ENCODE measurements at regions not wholly inside any gene's neighbourhood (a gene's known extent, or its start where the extent isn't known, plus 50 kb on each side); places are given as distances from the start of the nearest gene placed in this dataset.
A peak's percentile ranks its signal among the peaks of the same experiment; 100 is the strongest.

DNA sequence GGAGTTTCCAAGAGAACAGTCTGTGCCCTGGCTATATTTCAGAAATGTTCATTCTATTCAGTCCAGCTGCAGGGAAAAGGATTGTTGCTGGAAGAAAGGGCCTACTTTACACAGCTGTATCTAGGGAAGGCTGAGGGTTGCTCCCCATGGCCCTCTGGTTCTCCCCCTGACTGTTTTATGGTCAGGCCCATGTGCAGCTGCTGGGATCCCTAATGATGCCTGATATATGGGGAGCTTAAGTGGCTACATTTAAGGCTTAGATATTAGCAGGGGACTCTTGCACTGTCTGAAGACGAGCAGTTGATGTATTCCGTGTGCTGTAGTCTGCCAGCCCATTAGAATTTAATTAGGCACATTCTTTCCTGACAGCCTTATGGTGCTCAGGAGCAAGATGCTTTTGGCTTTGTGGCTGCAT, 72.0 kb downstream of the FAM43A start:
- FAIRE-seq (no peak), DNase-seq (ENCODE audit: insufficient read length, low spot score) (no peak)
- no peak for TF ChIP-seq POLR2A (IDR thresholded peaks at IDR 0.05; ENCODE audit: low read depth, low read length)

- DNase-seq (ENCODE audit: insufficient read length, low spot score) (no peak), FAIRE-seq (no peak)
- no peak for TF ChIP-seq POLR2A (IDR thresholded peaks at IDR 0.05; ENCODE audit: low read depth, low read length)
These were observed 73.0 kb downstream of the FAM43A start for GRCh38 chr3:194758716-194759115.

DNA sequence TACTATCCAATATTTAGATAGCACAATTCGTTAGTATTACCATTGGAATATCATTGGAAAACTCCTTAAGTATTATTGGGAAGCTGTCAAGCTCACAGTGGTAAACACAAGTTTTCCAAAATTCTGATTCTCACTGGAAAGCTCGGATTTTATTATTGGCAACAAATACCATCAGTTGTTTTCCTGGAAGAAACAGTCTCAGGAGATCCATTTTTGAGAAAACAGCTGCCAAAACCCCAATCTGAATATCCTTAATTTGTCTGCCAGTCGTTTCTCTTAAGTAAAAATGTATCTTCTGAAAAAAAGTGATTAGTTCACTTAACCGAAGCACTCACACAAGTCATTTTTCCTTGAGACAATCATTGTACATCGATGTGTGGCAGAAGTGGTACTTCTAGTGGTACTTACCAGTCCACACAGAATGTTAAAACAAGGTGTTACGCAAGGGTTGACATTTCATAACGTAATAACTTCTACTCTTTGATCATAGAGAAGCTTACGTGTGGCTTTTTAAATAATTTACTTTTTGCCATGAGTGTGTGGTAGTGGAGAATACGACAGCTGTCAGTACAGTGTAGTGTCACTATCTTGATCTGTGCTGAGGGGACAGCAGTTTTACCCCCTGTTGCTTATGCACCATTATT, 74.9 kb downstream of the FAM43A start:
- FAIRE-seq = no peak
- no peak for DNase-seq (ENCODE audit: insufficient read length, low spot score)

DNA sequence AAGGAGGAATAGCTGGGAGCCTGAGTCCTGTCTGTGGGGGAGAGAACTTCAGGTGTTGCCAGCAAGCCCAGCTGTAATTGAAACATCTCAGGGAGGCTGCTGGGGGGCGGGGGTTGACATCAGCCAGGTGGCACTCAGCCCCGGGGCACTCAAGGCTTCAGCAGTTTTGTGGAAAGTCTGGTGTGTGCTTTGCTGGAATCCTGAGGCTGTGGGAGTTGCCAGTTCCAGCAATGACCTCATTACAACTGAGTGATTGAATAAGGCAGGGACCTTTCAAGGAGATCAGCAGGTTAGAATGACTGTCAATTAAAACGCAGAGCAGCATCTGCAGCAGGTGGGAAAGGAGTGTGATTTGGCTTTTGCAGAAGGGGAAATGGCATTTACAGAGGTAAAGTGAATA, 75.7 kb downstream of the FAM43A start:
- TF ChIP-seq POLR2A (IDR thresholded peaks at IDR 0.05; ENCODE audit: low read depth, low read length) = no peak
- DNase-seq (ENCODE audit: insufficient read length, low spot score) = no peak
- FAIRE-seq = no peak

More for the DNA sequence above, 74.9 kb downstream of the FAM43A start:
- no peak for TF ChIP-seq POLR2A (IDR thresholded peaks at IDR 0.05; ENCODE audit: low read depth, low read length)

GRCh38 chr3:194766845-194767244, 81.2 kb downstream of the FAM43A start:
- DNase-seq (ENCODE audit: insufficient read length, low spot score) (no peak), FAIRE-seq (no peak)
- TF ChIP-seq POLR2A (IDR thresholded peaks at IDR 0.05; ENCODE audit: low read depth, low read length) = no peak

GRCh38 chr3:194767446-194768207, 81.9 kb downstream of the FAM43A start:
- FAIRE-seq (no peak), DNase-seq (ENCODE audit: insufficient read length, low spot score) (no peak)
- no peak for TF ChIP-seq POLR2A (IDR thresholded peaks at IDR 0.05; ENCODE audit: low read depth, low read length)

DNA sequence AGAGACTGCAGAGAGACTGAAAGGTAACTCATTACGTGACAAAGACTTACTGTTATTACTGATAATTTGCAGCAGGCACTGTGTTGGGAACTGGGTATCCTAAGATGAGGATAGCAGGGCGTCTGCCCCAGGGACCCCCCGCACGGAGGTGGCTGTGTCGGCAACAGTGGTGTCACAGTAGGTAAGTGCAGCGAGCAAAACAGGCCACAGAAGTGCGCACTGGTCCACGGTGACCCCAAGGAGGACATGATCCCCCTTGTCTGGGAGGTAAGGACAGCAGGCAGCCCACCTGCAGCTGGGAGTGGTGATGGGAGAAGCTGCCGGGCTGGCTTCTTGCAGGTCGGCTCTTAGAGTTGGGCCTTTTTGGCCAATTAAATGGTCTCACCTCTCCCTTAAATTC, 82.9 kb downstream of the FAM43A start:
- DNase-seq (ENCODE audit: insufficient read length, low spot score) (no peak), FAIRE-seq (no peak)
- TF ChIP-seq POLR2A (IDR thresholded peaks at IDR 0.05; ENCODE audit: low read depth, low read length) = no peak

GRCh38 chr3:194769020-194769643, 83.4 kb downstream of the FAM43A start:
- no peak for TF ChIP-seq POLR2A (IDR thresholded peaks at IDR 0.05; ENCODE audit: low read depth, low read length)
- DNase-seq (ENCODE audit: insufficient read length, low spot score) = peak; percentile 83
- peak; percentile 98 for FAIRE-seq

- FAIRE-seq (no peak), DNase-seq (ENCODE audit: insufficient read length, low spot score) (no peak)
- TF ChIP-seq POLR2A (IDR thresholded peaks at IDR 0.05; ENCODE audit: low read depth, low read length) = no peak
These were observed 86.7 kb downstream of the FAM43A start for GRCh38 chr3:194772241-194773000.

GRCh38 chr3:194773216-194773615, 87.5 kb downstream of the FAM43A start:
- DNase-seq (ENCODE audit: insufficient read length, low spot score) (peak; percentile 35), FAIRE-seq (no peak)
- no peak for TF ChIP-seq POLR2A (IDR thresholded peaks at IDR 0.05; ENCODE audit: low read depth, low read length)

GRCh38 chr3:194773771-194774455, 88.2 kb downstream of the FAM43A start:
- no peak for TF ChIP-seq POLR2A (IDR thresholded peaks at IDR 0.05; ENCODE audit: low read depth, low read length)
- DNase-seq (ENCODE audit: insufficient read length, low spot score) (no peak), FAIRE-seq (no peak)

GRCh38 chr3:194775266-194775665, 89.6 kb downstream of the FAM43A start:
- TF ChIP-seq POLR2A (IDR thresholded peaks at IDR 0.05; ENCODE audit: low read depth, low read length) = no peak
- FAIRE-seq = no peak

GRCh38 chr3:194775731-194776130, 90.0 kb downstream of the FAM43A start:
- DNase-seq (ENCODE audit: insufficient read length, low spot score) (no peak), FAIRE-seq (no peak)
- TF ChIP-seq POLR2A (IDR thresholded peaks at IDR 0.05; ENCODE audit: low read depth, low read length) = no peak

More at GRCh38 chr3:194775266-194775665, 89.6 kb downstream of the FAM43A start:
- DNase-seq (ENCODE audit: insufficient read length, low spot score) = no peak
